Prostate gland (tissue), 2 donors: ENCODE measurements at regions not wholly inside any gene's neighbourhood (a gene's known extent, or its start where the extent isn't known, plus 50 kb on each side); places are given as distances from the start of the nearest gene placed in this dataset.

ENCODE experiments used
- DNase-seq: peaks from one replicate; pipeline ENCODE4 v3.0.0-alpha.2; 2019; ENCODE audit warnings: low spot score
- H3K27ac ChIP-seq, 2 donors: fragments of 200-600 bp; sonication (generic); 2 replicates each; pipeline ENCODE4 v1.5.1; 2017 to 2019
- H3K27me3 ChIP-seq: fragments of 200-600 bp; sonication (generic); replicated peaks from 2 replicates; pipeline ENCODE4 v1.5.1; 2019; ENCODE audit not compliant: insufficient read depth
- H3K36me3 ChIP-seq, 2 donors: fragments of 200-600 bp; sonication (generic); 1 replicate in 1 of 2; 2 replicates in 1 of 2; pipeline versions ENCODE4 v1.5.1 to v1.8.1; 2017 to 2019
- H3K4me1 ChIP-seq: fragments of 200-600 bp; sonication (generic); replicated peaks from 2 replicates; pipeline ENCODE4 v1.5.1; 2019
- H3K4me3 ChIP-seq, 2 donors: fragments of 200-600 bp; sonication (generic); 2 replicates each; pipeline ENCODE4 v1.5.1; 2017 to 2019
- H3K9me3 ChIP-seq: fragments of 200-600 bp; sonication (generic); 2 replicates; pipeline ENCODE4 v1.5.1; 2017
- POLR2A ChIP-seq: fragments of 450-650 bp; IDR thresholded peaks from one replicate; pipeline ENCODE4 v1.6.1; 2016; ENCODE audit warnings: antibody characterized with exemption, mild to moderate bottlenecking
- POLR2AphosphoS5 ChIP-seq: sonication (generic); formaldehyde crosslinking; IDR thresholded peaks from one replicate; pipeline ENCODE4 v1.6.1; 2017; ENCODE audit warnings: antibody characterized with exemption
- WGBS: methylation state at CpG from one replicate; pipeline ENCODE4 v1.1.5; 2018; 5-methylcytosine and 5-hydroxymethylcytosine counted together
- intact Hi-C: fragments of 100-400 bp; cut with DNase I; formaldehyde crosslinking; loops from one replicate; pipeline ENCODE4 v1.14.2; 2022
- TF ChIP-seq, protein P1 (sequence below), 4 experiments: fragments of 200-600 bp in 2 of 4; fragments of 450-650 bp in 2 of 4; sonication (generic) in 2 of 4; IDR thresholded peaks; 1 replicate in 3 of 4; 2 replicates in 1 of 4; pipeline ENCODE4 v1.5.1; 2016 to 2019; ENCODE audit warnings: antibody characterized with exemption in 4 of 4, mild to moderate bottlenecking in 2 of 4, moderate library complexity in 2 of 4

- peak; percentile 30 for TF ChIP-seq POLR2AphosphoS5
- TF ChIP-seq, protein P1, sequence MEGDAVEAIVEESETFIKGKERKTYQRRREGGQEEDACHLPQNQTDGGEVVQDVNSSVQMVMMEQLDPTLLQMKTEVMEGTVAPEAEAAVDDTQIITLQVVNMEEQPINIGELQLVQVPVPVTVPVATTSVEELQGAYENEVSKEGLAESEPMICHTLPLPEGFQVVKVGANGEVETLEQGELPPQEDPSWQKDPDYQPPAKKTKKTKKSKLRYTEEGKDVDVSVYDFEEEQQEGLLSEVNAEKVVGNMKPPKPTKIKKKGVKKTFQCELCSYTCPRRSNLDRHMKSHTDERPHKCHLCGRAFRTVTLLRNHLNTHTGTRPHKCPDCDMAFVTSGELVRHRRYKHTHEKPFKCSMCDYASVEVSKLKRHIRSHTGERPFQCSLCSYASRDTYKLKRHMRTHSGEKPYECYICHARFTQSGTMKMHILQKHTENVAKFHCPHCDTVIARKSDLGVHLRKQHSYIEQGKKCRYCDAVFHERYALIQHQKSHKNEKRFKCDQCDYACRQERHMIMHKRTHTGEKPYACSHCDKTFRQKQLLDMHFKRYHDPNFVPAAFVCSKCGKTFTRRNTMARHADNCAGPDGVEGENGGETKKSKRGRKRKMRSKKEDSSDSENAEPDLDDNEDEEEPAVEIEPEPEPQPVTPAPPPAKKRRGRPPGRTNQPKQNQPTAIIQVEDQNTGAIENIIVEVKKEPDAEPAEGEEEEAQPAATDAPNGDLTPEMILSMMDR (IDR thresholded peaks at IDR 0.05), result peak in 2 of 4 experiments; percentile 22 to 25
- TF ChIP-seq POLR2A, result no peak
- intact Hi-C loops, result no loop called here
- no peaks in the 10 kb centered on the region for H3K27me3 ChIP-seq
- H3K9me3 ChIP-seq, result no peaks in the 10 kb centered on the region
- H3K36me3 ChIP-seq, result no peaks in the 10 kb centered on the region
- no peak overlapping the region for H3K4me3 ChIP-seq
- peak; percentile 38 for DNase-seq
- whole genome bisulfite sequencing, result 23% methylated on average over 3 of the region's 3 CpGs
- H3K4me1 ChIP-seq, result no peaks in the 10 kb centered on the region
- no peak overlapping the region for H3K27ac ChIP-seq
Observed at GRCh38 chr3:94303897-94304296, 241.0 kb downstream of the NSUN3 start.

DNA sequence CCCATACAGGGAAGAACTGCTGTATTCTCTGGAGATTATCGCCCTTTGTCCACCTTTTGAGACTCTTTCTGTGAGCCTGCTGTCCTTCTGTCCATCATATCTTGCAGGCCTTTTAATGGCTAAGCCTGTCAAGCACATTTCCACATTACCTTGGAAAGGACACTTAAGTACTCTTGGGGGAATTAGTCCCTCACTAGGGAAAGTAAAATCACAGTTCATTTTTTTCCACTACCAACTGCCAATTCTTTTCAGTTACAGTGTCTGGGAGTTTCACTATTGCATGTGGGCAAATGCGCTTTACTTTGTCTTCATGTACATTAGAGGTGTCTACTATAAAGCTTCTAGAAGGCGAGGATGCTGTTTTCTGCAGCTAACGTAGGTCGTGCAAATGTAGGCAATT lies 242.1 kb downstream of the NSUN3 start:
- H3K27ac ChIP-seq, result no peak overlapping the region

DNA sequence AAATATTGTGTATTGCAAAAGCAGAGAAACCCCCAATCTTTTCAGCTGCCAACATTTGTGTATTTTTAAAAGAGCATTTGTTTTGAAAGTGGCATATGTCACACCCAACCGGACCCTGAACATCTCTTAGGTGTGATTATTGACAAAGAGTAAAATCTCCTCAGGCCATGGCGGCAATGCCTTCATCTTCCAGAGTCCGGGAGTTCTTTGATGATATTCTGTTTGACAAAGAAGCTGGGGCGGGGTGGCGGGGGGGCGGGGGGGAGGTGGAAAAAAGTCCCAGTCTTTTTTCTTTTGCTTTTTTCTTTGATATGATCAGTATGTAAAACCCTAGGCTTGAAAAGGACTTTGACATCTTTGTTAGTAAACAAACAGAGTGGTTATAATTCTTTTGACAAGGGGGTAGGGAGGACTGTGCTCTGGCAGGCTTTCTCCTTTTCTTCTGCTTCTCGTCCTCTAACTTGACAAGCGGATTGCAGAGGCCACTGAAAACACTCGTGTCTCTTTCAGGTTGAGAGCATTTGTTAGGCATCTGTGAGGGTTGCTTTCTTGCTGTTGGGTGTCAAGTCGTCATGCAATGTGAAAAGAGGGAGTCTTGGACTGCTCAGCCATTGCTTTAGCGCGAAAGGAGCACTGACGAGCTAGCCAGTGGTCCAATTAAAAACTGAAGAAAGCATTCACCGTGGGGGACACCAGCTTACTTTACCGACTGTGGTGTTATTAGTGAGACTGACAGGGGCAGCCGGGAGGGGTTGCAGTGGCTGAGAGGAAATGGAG lies 243.2 kb downstream of the NSUN3 start:
- TF ChIP-seq POLR2A (no peak), POLR2AphosphoS5 (no peak)
- TF ChIP-seq, protein P1 (IDR thresholded peaks at IDR 0.05), result no peak
- Histone ChIP-seq H3K36me3 (no peaks in the 10 kb centered on the region), H3K27me3 (no peaks in the 10 kb centered on the region), H3K9me3 (no peaks in the 10 kb centered on the region), H3K4me1 (no peaks in the 10 kb centered on the region), H3K27ac (no peak overlapping the region), H3K4me3 (no peak overlapping the region)
- intact Hi-C loops, result no loop called here
- 48% methylated on average over 16 of the region's 16 CpGs for WGBS
- DNase-seq, result no peak

More for the DNA sequence above, 242.1 kb downstream of the NSUN3 start:
- Histone ChIP-seq H3K9me3 (no peaks in the 10 kb centered on the region), H3K4me1 (no peaks in the 10 kb centered on the region), H3K36me3 (no peaks in the 10 kb centered on the region), H3K27me3 (no peaks in the 10 kb centered on the region), H3K4me3 (no peak overlapping the region)
- WGBS, result 69% methylated on average over 5 of the region's 5 CpGs
- DNase-seq, result no peak
- TF ChIP-seq POLR2A (no peak), POLR2AphosphoS5 (no peak)
- TF ChIP-seq, protein P1 (IDR thresholded peaks at IDR 0.05), result no peak
- intact Hi-C loops, result no loop called here

- no peak for DNase-seq
- H3K27ac ChIP-seq, result no peak overlapping the region
- intact Hi-C loops, result no loop called here
- H3K4me1 ChIP-seq, result no peaks in the 10 kb centered on the region
- H3K36me3 ChIP-seq, result no peaks in the 10 kb centered on the region
- H3K4me3 ChIP-seq, result no peak overlapping the region
- TF ChIP-seq POLR2AphosphoS5 (no peak), POLR2A (no peak)
- H3K9me3 ChIP-seq, result no peaks in the 10 kb centered on the region
- no peaks in the 10 kb centered on the region for H3K27me3 ChIP-seq
Observed at GRCh38 chr3:94307588-94307987, 244.7 kb downstream of the NSUN3 start.

- intact Hi-C loops, result no loop called here
- no peaks in the 10 kb centered on the region for H3K9me3 ChIP-seq
- no peak overlapping the region for H3K27ac ChIP-seq
- TF ChIP-seq, protein P1 (IDR thresholded peaks at IDR 0.05), result no peak
- no peak for TF ChIP-seq POLR2A
- TF ChIP-seq POLR2AphosphoS5, result no peak
- no peak overlapping the region for H3K4me3 ChIP-seq
- DNase-seq, result no peak
- H3K27me3 ChIP-seq, result no peaks in the 10 kb centered on the region
- H3K36me3 ChIP-seq, result no peaks in the 10 kb centered on the region
- H3K4me1 ChIP-seq, result no peaks in the 10 kb centered on the region
- WGBS, result 95% methylated on average over 1 of the region's 1 CpG
Observed at GRCh38 chr3:94308767-94309166, 245.9 kb downstream of the NSUN3 start.
